Fibroblast of the aortic adventitia (primary cell): ENCODE measurements at regions not wholly inside any gene's neighbourhood (a gene's known extent, or its start where the extent isn't known, plus 50 kb on each side); places are given as distances from the start of the nearest gene placed in this dataset.
A peak's percentile ranks its signal among the peaks of the same experiment; 100 is the strongest.

Experiments
- DNase-seq: peaks from one replicate; pipeline ENCODE4 v3.0.0-alpha.2; 2010; ENCODE audit warnings: low read depth
- H3K4me3 ChIP-seq: 2 replicates; pipeline ENCODE4 v1.5.1; 2011; ENCODE audit warnings: low read depth, mild to moderate bottlenecking, control low read depth, low read length, moderate library complexity
- TF ChIP-seq, protein P1 (sequence below): IDR thresholded peaks from 2 replicates; pipeline ENCODE4 v1.5.1; 2011; ENCODE audit warnings: mild to moderate bottlenecking, low read length, control low read depth, inconsistent platforms; ENCODE audit not compliant: insufficient read depth

DNA sequence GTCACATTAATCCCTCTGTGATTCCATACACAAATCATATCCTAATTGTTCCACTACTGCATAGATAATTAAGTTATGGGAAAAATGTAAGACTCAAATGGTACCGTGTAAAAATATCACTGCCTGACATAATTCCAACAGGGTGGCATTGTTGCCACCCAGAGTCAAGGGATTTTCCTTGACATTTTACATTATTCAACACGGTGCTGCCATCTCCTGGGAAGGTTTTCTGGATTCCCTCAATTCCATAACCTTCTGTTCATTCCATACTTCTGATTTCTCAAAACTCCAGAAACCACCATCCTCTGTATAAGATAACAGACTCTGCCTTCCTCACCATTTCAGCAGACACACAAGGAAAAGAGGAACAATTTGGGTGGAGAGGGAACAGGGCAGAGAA lies 495.9 kb downstream of the XPNPEP1 start:
- peak; percentile 47 for DNase-seq
- TF ChIP-seq, protein P1, sequence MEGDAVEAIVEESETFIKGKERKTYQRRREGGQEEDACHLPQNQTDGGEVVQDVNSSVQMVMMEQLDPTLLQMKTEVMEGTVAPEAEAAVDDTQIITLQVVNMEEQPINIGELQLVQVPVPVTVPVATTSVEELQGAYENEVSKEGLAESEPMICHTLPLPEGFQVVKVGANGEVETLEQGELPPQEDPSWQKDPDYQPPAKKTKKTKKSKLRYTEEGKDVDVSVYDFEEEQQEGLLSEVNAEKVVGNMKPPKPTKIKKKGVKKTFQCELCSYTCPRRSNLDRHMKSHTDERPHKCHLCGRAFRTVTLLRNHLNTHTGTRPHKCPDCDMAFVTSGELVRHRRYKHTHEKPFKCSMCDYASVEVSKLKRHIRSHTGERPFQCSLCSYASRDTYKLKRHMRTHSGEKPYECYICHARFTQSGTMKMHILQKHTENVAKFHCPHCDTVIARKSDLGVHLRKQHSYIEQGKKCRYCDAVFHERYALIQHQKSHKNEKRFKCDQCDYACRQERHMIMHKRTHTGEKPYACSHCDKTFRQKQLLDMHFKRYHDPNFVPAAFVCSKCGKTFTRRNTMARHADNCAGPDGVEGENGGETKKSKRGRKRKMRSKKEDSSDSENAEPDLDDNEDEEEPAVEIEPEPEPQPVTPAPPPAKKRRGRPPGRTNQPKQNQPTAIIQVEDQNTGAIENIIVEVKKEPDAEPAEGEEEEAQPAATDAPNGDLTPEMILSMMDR = peak; percentile 24
- no peak overlapping the region for H3K4me3 ChIP-seq

DNA sequence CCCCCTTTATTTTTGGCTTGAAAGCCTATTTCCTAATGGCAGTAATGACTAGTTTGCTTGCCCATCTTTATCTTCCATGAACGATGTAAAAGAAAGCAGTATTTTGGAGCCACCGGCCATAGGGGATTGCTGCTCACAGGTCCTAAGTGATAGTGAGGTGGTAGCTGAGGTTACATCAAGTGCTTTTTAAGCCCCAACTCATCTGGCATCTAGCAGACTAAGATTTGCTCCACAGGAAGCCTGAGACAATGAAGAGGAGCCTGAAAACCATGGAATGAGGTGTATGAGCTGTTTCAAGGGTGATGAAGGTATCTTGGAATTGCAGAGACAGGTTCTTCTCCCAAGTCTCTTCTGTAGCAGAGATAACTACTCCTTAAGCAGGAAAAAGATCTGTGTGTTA lies 496.3 kb downstream of the XPNPEP1 start:
- TF ChIP-seq, protein P1 = no peak
- H3K4me3 ChIP-seq = no peak overlapping the region
- no peak for DNase-seq

DNA sequence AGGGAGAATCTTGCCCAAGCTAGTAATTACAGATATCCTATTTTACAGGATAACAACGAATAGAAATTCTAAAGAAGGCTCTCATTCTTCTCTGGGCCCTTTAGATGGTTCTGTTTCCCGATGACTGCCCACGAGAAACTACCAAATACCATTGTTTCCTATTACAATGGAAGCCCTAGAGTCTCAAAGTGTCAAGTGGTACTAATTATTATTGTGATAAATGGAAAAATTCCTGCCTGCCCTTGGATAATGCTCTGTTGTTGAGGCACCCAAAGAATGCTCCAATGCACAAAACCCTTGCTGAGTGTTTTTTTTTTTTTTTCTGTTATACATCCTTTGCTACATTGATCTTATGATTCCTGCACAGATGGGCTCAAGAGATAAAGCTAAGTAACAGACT lies 504.5 kb downstream of the XPNPEP1 start:
- H3K4me3 ChIP-seq = no peak overlapping the region
- TF ChIP-seq, protein P1 = no peak
- no peak for DNase-seq

DNA sequence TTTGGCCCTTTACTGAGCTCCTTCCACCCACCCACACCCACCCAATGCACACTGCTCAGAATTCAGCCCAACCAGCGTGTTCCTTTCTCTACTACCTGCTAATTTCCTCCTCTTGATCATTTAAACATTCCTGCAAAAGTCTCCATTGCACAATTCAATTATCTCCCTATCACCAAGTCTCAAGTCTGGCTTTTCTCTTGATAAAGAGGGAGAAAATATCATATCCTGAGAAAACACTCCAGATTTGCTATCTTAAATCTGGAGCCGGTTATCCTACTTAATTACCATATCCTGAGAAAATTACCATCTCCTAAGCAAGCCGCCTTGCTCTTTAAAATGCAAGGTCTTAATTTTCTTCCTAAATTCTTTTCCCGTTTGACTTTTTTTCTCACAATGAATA lies 505.5 kb downstream of the XPNPEP1 start:
- no peak for DNase-seq
- no peak overlapping the region for H3K4me3 ChIP-seq
- TF ChIP-seq, protein P1 = no peak

DNA sequence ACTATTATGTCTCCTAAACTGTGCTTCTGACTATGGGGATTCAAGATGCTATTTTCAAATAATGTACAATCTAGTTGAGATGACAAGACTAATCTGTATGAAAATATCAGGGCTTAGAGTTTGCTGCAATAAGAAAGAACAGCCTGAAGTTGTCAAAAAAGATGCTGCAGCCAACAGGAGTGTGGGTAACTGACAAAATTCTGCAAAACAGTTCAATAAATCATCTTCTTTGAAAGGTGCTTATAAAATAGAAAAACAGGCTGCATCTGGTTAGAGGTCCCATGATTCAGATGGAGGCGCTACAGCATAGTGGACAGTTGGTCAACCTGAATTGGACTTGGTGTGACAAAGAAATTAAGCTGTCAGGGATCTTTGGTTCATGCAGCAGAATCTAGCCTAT lies 511.0 kb downstream of the XPNPEP1 start:
- DNase-seq = no peak
- TF ChIP-seq, protein P1 = no peak
- H3K4me3 ChIP-seq = no peak overlapping the region

DNA sequence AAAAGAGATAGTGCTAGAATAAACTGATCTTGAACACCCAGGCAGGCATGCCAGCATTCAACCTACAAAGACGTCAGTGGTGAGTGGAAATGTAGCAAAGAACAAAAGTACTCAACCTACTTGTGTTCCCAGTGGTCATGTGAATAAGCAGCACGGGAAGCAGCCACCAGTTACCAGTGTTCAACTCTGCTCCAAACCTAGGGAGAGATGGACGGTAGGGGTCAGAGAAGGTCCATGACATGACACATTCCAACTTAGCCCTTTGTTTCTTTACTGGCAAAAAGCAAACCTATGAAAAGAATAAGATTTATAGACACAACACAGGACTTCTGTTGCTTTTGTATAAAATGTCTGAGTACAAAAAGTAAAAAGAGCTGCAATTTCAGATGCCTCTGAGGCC lies 511.4 kb downstream of the XPNPEP1 start:
- peak; percentile 25 for DNase-seq
- no peak overlapping the region for H3K4me3 ChIP-seq
- TF ChIP-seq, protein P1 = no peak

DNA sequence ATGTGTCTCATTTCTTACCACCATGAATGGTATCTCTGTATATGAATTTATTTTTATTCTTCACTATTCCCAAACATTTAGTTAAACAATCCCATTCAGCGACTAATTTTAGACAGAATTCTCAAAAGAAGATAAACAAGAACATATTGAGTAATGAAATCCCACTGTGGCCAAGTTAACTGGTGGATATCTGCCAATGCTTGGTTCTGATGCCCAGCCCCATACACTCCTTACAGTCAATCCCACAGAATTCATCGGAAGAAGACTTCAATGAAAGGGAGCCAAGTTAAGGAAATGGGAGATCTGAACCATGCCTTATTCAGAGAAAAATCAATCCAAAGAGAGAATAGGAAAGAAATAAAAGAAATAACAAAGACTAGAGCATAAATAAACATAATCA lies 518.0 kb downstream of the XPNPEP1 start:
- TF ChIP-seq, protein P1 = no peak
- H3K4me3 ChIP-seq = no peak overlapping the region
- DNase-seq = peak; percentile 9
